Stomach (tissue), 4 donors: ENCODE measurements at regions not wholly inside any gene's neighbourhood (a gene's known extent, or its start where the extent isn't known, plus 50 kb on each side); places are given as distances from the start of the nearest gene placed in this dataset.

Experiments
- POLR2A ChIP-seq, 4 donors: fragments of 450-650 bp; IDR thresholded peaks; one replicate each; pipeline ENCODE4 v1.6.1; 2016; ENCODE audit warnings: antibody characterized with exemption in 4 of 4, control low read depth in 2 of 4, mild to moderate bottlenecking in 1 of 4, moderate library complexity in 1 of 4
- TF ChIP-seq, protein P1 (sequence below), 7 experiments: fragments of 450-650 bp in 4 of 7; fragments of 200-600 bp in 3 of 7; sonication (generic) in 3 of 7; IDR thresholded peaks; one replicate each; pipeline ENCODE4 v1.5.1; 2016 to 2019; ENCODE audit warnings: antibody characterized with exemption in 7 of 7, control low read depth in 2 of 7, mild to moderate bottlenecking in 1 of 7

DNA sequence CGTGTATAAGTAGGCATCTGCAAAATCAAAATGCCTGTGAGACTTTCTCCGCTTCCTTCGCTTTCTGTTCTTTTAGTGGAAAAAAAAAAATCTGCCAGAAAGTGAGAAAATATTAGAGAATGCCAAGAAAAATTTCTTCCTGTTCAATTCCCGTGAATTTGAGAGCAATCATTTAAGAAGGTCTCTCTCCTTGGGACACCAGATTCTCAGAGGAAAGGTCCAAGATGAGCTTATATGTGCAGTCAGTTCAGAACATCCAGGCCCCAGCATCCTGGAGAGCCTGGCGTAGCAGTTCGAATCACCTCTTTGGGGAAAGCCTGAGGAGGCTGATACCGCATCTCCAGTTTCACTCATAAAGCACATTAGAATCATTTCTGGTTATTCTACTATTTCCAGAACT lies 912.8 kb downstream of the GALC start:
- TF ChIP-seq, protein P1, sequence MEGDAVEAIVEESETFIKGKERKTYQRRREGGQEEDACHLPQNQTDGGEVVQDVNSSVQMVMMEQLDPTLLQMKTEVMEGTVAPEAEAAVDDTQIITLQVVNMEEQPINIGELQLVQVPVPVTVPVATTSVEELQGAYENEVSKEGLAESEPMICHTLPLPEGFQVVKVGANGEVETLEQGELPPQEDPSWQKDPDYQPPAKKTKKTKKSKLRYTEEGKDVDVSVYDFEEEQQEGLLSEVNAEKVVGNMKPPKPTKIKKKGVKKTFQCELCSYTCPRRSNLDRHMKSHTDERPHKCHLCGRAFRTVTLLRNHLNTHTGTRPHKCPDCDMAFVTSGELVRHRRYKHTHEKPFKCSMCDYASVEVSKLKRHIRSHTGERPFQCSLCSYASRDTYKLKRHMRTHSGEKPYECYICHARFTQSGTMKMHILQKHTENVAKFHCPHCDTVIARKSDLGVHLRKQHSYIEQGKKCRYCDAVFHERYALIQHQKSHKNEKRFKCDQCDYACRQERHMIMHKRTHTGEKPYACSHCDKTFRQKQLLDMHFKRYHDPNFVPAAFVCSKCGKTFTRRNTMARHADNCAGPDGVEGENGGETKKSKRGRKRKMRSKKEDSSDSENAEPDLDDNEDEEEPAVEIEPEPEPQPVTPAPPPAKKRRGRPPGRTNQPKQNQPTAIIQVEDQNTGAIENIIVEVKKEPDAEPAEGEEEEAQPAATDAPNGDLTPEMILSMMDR (IDR thresholded peaks at IDR 0.05): no peak
- no peak for TF ChIP-seq POLR2A (IDR thresholded peaks at IDR 0.05)
